IMR-90 (cell line): ENCODE measurements at regions not wholly inside any gene's neighbourhood (a gene's known extent, or its start where the extent isn't known, plus 50 kb on each side); places are given as distances from the start of the nearest gene placed in this dataset.

ENCODE experiments used
- ATAC-seq: fragments of 200-7000 bp; cut with Tn5 transposase; 2 replicates; pipeline ENCODE4 v1.9.1; 2020; ENCODE audit warnings: low read depth, mild to moderate bottlenecking, moderate library complexity
- BruUV-seq: library from RNA; stranded (reverse); fragments of 400-500 nt; replicated peaks from 2 replicates; lab custom pipeline; 2021; lab: Mats Ljungman, UMichigan
- CTCF ChIA-PET: fragments of 300-600 bp; formaldehyde crosslinking; extraction: SDS; loops from one replicate; lab custom pipeline; 2021; ENCODE audit warnings: antibody characterized with exemption; lab: Yijun Ruan, JAX
- POLR2A ChIA-PET: fragments of 300-600 bp; sonication (Branson Sonifier 250); formaldehyde crosslinking; loops from one replicate; lab custom pipeline; 2022; ENCODE audit warnings: antibody characterized with exemption; ENCODE audit not compliant: unreplicated experiment; lab: Charles Lee
- DNase-seq: peaks from one replicate; pipeline ENCODE4 v3.0.0; 2013
- H2AFZ ChIP-seq: replicated peaks from 2 replicates; pipeline ENCODE3; 2013; ENCODE audit warnings: low read length, mild to moderate bottlenecking; ENCODE audit not compliant: poor library complexity
- H2AK5ac ChIP-seq: 2 replicates; pipeline ENCODE4 v1.6.1; 2013; ENCODE audit warnings: low read depth, low read length, inconsistent platforms
- H2AK9ac ChIP-seq: replicated peaks from 2 replicates; pipeline ENCODE3; 2013; ENCODE audit warnings: mild to moderate bottlenecking, low read depth, low read length, moderate library complexity; ENCODE audit not compliant: poor library complexity
- H2BK120ac ChIP-seq: 2 replicates; pipeline ENCODE4 v1.6.1; 2013; ENCODE audit warnings: low read depth, low read length, inconsistent platforms
- H2BK15ac ChIP-seq: 3 replicates; pipeline ENCODE4 v1.6.1; 2013; ENCODE audit warnings: low read depth, low read length, inconsistent platforms
- H2BK20ac ChIP-seq: 2 replicates; pipeline ENCODE4 v1.6.1; 2013; ENCODE audit warnings: low read depth, mild to moderate bottlenecking, inconsistent platforms, low read length, moderate library complexity
- H2BK5ac ChIP-seq: 2 replicates; pipeline ENCODE4 v1.6.1; 2013; ENCODE audit warnings: mild to moderate bottlenecking, low read depth, low read length, inconsistent platforms; ENCODE audit not compliant: poor library complexity, severe bottlenecking
- H3K14ac ChIP-seq: replicated peaks from 2 replicates; pipeline ENCODE4 v1.6.1; 2013; ENCODE audit warnings: low read depth, low read length, inconsistent platforms
- H3K18ac ChIP-seq: 2 replicates; pipeline ENCODE4 v1.6.1; 2013; ENCODE audit warnings: low read depth, low read length, control low read depth
- H3K23ac ChIP-seq: 2 replicates; pipeline ENCODE4 v1.6.1; 2013; ENCODE audit warnings: low read depth, low read length, inconsistent platforms
- H3K27ac ChIP-seq: 2 replicates; pipeline ENCODE4 v1.5.1; 2013; ENCODE audit warnings: mild to moderate bottlenecking, control low read depth, low read length; ENCODE audit not compliant: insufficient read depth
- H3K27me3 ChIP-seq: 2 replicates; pipeline ENCODE4 v1.6.1; 2013; ENCODE audit warnings: low read length; ENCODE audit not compliant: control insufficient read depth, insufficient read depth
- H3K36me3 ChIP-seq: 2 replicates; pipeline ENCODE4 v1.6.1; 2013; ENCODE audit warnings: low read length, mixed read lengths; ENCODE audit not compliant: control insufficient read depth, insufficient read depth
- H3K4ac ChIP-seq: 2 replicates; pipeline ENCODE4 v1.6.1; 2013; ENCODE audit warnings: low read depth, low read length, inconsistent platforms
- H3K4me1 ChIP-seq: 2 replicates; pipeline ENCODE4 v1.6.1; 2013; ENCODE audit warnings: low read length, mixed read lengths; ENCODE audit not compliant: control insufficient read depth, insufficient read depth
- H3K4me2 ChIP-seq: 2 replicates; pipeline ENCODE4 v1.6.1; 2013; ENCODE audit warnings: low read depth, mild to moderate bottlenecking, control low read depth, low read length, moderate library complexity
- H3K4me3 ChIP-seq: 2 replicates; pipeline ENCODE4 v1.5.1; 2013; ENCODE audit warnings: low read depth, mild to moderate bottlenecking, control low read depth, low read length, moderate library complexity; ENCODE audit not compliant: insufficient read depth
- H3K56ac ChIP-seq: 2 replicates; pipeline ENCODE4 v1.6.1; 2013; ENCODE audit warnings: low read length, inconsistent platforms; ENCODE audit not compliant: insufficient read depth; ENCODE audit errors: extremely low read depth
- H3K79me1 ChIP-seq, 2 experiments: 2 replicates each; pipeline ENCODE4 v1.6.1; 2013; ENCODE audit warnings: low read length in 2 of 2, inconsistent platforms in 1 of 2, low read depth in 1 of 2
- H3K9ac ChIP-seq: 2 replicates; pipeline ENCODE4 v1.6.1; 2013; ENCODE audit warnings: low read depth, low read length, control low read depth
- H3K9me1 ChIP-seq: 2 replicates; pipeline ENCODE4 v1.6.1; 2013; ENCODE audit warnings: low read length, inconsistent platforms; ENCODE audit not compliant: insufficient read depth
- H3K9me3 ChIP-seq: 2 replicates; pipeline ENCODE4 v1.6.1; 2013; ENCODE audit warnings: low read length; ENCODE audit not compliant: control insufficient read depth, insufficient read depth
- H4K20me1 ChIP-seq: 2 replicates; pipeline ENCODE4 v1.6.1; 2013; ENCODE audit warnings: low read length, inconsistent platforms; ENCODE audit not compliant: insufficient read depth
- H4K5ac ChIP-seq: 2 replicates; pipeline ENCODE4 v1.6.1; 2013; ENCODE audit warnings: mild to moderate bottlenecking, low read depth, low read length, control low read depth
- H4K8ac ChIP-seq, 2 experiments: 2 replicates each; pipeline ENCODE4 v1.6.1; 2013; ENCODE audit warnings: low read depth in 2 of 2, low read length in 2 of 2, control low read depth in 1 of 2, inconsistent platforms in 1 of 2
- H4K91ac ChIP-seq: 2 replicates; pipeline ENCODE4 v1.6.1; 2013; ENCODE audit warnings: low read depth, low read length, inconsistent platforms; ENCODE audit not compliant: insufficient read depth
- CEBPB ChIP-seq: IDR thresholded peaks from 2 replicates; pipeline ENCODE4 v1.6.1; 2012; ENCODE audit warnings: low read depth, low read length, improper control_type of control experiment
- FOS ChIP-seq: fragments of 150-350 bp; IDR thresholded peaks from 2 replicates; pipeline ENCODE4 v1.6.1; 2016; ENCODE audit warnings: low read depth, low read length
- NFE2L2 ChIP-seq: fragments of 150-350 bp; IDR thresholded peaks from 2 replicates; pipeline ENCODE4 v1.6.1; 2016; ENCODE audit warnings: low read depth, mild to moderate bottlenecking, low read length
- POLR2A ChIP-seq: IDR thresholded peaks from 2 replicates; pipeline ENCODE4 v1.6.1; 2012; ENCODE audit warnings: mild to moderate bottlenecking, low read depth, low read length
- SMC3 ChIP-seq: fragments of 150-350 bp; IDR thresholded peaks from 2 replicates; pipeline ENCODE4 v1.6.1; 2016; ENCODE audit warnings: low read depth, mild to moderate bottlenecking, antibody characterized with exemption, low read length, moderate library complexity
- USF2 ChIP-seq: fragments of 150-350 bp; IDR thresholded peaks from 2 replicates; pipeline ENCODE4 v1.6.1; 2017; ENCODE audit warnings: mild to moderate bottlenecking, antibody characterized with exemption, low read length, low read depth
- WGBS, 2 experiments: methylation state at CpG; one replicate each; pipeline versions ENCODE4 v1.1.5 to v1.1.7; 2013; ENCODE audit warnings: missing lambda C conversion rate in 2 of 2; ENCODE audit not compliant: insufficient read length in 1 of 2; ENCODE audit errors: extremely low coverage in 2 of 2; 5-methylcytosine and 5-hydroxymethylcytosine counted together
- dilution Hi-C: fragments of 300-500 bp; cut with HindIII; formaldehyde crosslinking; loops from one replicate; pipeline ENCODE4 v1.14.3; 2018; ENCODE audit warnings: low sequenced_read_pairs; ENCODE audit not compliant: unreplicated experiment
- in situ Hi-C: fragments of 300-500 bp; cut with MboI; formaldehyde crosslinking; loops from 3 replicates; pipeline ENCODE4 v1.14.3; 2019; ENCODE audit warnings: low sequenced_read_pairs, inconsistent platforms, mixed read lengths
- intact Hi-C: fragments of 100-400 bp; cut with micrococcal nuclease; formaldehyde crosslinking; loops from 2 replicates; pipeline ENCODE4 v1.10.0; 2022

- H3K4me1 ChIP-seq = no peaks in the 10 kb centered on the region
- in situ Hi-C loops (no loop called here), intact Hi-C loops (no loop called here), dilution Hi-C loops (no loop called here)
- H2AFZ ChIP-seq = no peak overlapping the region
- no peak overlapping the region for H2BK120ac ChIP-seq
- no peak overlapping the region for H2BK20ac ChIP-seq
- DNase-seq = no peak
- POLR2A ChIA-PET = no interaction called here
- no peaks in the 10 kb centered on the region for H3K79me1 ChIP-seq
- no peaks in the 10 kb centered on the region for H4K20me1 ChIP-seq
- H3K18ac ChIP-seq = no peak overlapping the region
- no peak for TF ChIP-seq SMC3
- no peak for TF ChIP-seq CEBPB
- no peak for TF ChIP-seq FOS
- TF ChIP-seq USF2 = no peak
- no peak for TF ChIP-seq NFE2L2
- TF ChIP-seq POLR2A = no peak
- H3K27me3 ChIP-seq = no peaks in the 10 kb centered on the region
- no peak overlapping the region for H4K5ac ChIP-seq
- peaks cover 3% of the 10 kb centered on the region; the same call in 1 of the 2 replicates for H3K9me3 ChIP-seq
- H2AK9ac ChIP-seq = no peak overlapping the region
- no peak overlapping the region for H3K4me2 ChIP-seq
- H3K27ac ChIP-seq = no peak overlapping the region
- H3K23ac ChIP-seq = no peak overlapping the region
- WGBS, 2 experiments = no CpG with 5 or more reads among the region's 3 CpGs
- H2BK15ac ChIP-seq = no peak overlapping the region
- no peak overlapping the region for H4K8ac ChIP-seq
- H3K4me3 ChIP-seq = no peak overlapping the region
- no TSS peak for BruUV-seq
- H3K36me3 ChIP-seq = no peaks in the 10 kb centered on the region
- H2BK5ac ChIP-seq = no peak overlapping the region
- H3K56ac ChIP-seq = no peak overlapping the region
- H2AK5ac ChIP-seq = no peak overlapping the region
- CTCF ChIA-PET = no interaction called here
- ATAC-seq = no peak
- H3K14ac ChIP-seq = no peak overlapping the region
- no peaks in the 10 kb centered on the region for H3K9me1 ChIP-seq
- H3K9ac ChIP-seq = no peak overlapping the region
- no peak overlapping the region for H4K91ac ChIP-seq
- no peak overlapping the region for H3K4ac ChIP-seq
Observed at GRCh38 chr4:135007400-135007799, 805.8 kb upstream of the PABPC4L start.
